HG03139 (cell line): ENCODE measurements at regions not wholly inside any gene's neighbourhood (a gene's known extent, or its start where the extent isn't known, plus 50 kb on each side); places are given as distances from the start of the nearest gene placed in this dataset.
"Not testable (repeated sequence)": the region's sequence is repeated elsewhere in the genome, so short reads cannot be mapped to it uniquely, and the experiment has no call there.

Experiments
- ATAC-seq: cut with Tn5 transposase; IDR thresholded peaks from one replicate; pipeline ENCODE4 v1.9.1; 2021; ENCODE audit not compliant: unreplicated experiment

GRCh38 chr2:40043641-40044040 lies 264.6 kb upstream of the THUMPD2 start:
- no peak for ATAC-seq

- ATAC-seq = no peak
Observed at GRCh38 chr2:40043191-40043590, 264.1 kb upstream of the THUMPD2 start.

GRCh38 chr2:40041422-40042382 lies 262.6 kb upstream of the THUMPD2 start:
- ATAC-seq = no peak

- ATAC-seq = no peak
Observed at GRCh38 chr2:40039549-40039948, 260.5 kb upstream of the THUMPD2 start.

- ATAC-seq = no peak
Observed at GRCh38 chr2:40038646-40039045, 259.6 kb upstream of the THUMPD2 start.

- ATAC-seq = no peak
Observed at GRCh38 chr2:40037303-40037702, 258.2 kb upstream of the THUMPD2 start.

GRCh38 chr2:40036241-40036640 lies 257.2 kb upstream of the THUMPD2 start:
- no peak for ATAC-seq

- no peak for ATAC-seq
Observed at GRCh38 chr2:40034801-40035200, 255.7 kb upstream of the THUMPD2 start.

- no peak for ATAC-seq
Observed at GRCh38 chr2:40034198-40034597, 255.1 kb upstream of the THUMPD2 start.

- ATAC-seq = no peak
Observed at GRCh38 chr2:40033781-40034180, 254.7 kb upstream of the THUMPD2 start.

GRCh38 chr2:40032650-40033319 lies 253.7 kb upstream of the THUMPD2 start:
- no peak for ATAC-seq

GRCh38 chr2:40030456-40030975 lies 251.5 kb upstream of the THUMPD2 start:
- no peak for ATAC-seq

GRCh38 chr2:40028792-40029488 lies 249.9 kb upstream of the THUMPD2 start:
- no peak for ATAC-seq

- ATAC-seq = no peak
Observed at GRCh38 chr2:40027968-40028367, 248.9 kb upstream of the THUMPD2 start.

- not testable (repeated sequence) for ATAC-seq
Observed at GRCh38 chr2:40025276-40025675, 246.2 kb upstream of the THUMPD2 start.

GRCh38 chr2:40020997-40021396 lies 241.9 kb upstream of the THUMPD2 start:
- ATAC-seq = no peak

- no peak for ATAC-seq
Observed at GRCh38 chr2:40016151-40016885, 237.3 kb upstream of the THUMPD2 start.

- not testable (repeated sequence) for ATAC-seq
Observed at GRCh38 chr2:40013962-40014361, 234.9 kb upstream of the THUMPD2 start.

GRCh38 chr2:40004336-40004735 lies 225.3 kb upstream of the THUMPD2 start:
- no peak for ATAC-seq

- ATAC-seq = no peak
Observed at GRCh38 chr2:40002339-40002738, 223.3 kb upstream of the THUMPD2 start.

GRCh38 chr2:39999864-40000263 lies 220.8 kb upstream of the THUMPD2 start:
- no peak for ATAC-seq
